ENCODE measurements at regions not wholly inside any gene's neighbourhood (a gene's known extent, or its start where the extent isn't known, plus 50 kb on each side); places are given as distances from the start of the nearest gene placed in this dataset.

DNA sequence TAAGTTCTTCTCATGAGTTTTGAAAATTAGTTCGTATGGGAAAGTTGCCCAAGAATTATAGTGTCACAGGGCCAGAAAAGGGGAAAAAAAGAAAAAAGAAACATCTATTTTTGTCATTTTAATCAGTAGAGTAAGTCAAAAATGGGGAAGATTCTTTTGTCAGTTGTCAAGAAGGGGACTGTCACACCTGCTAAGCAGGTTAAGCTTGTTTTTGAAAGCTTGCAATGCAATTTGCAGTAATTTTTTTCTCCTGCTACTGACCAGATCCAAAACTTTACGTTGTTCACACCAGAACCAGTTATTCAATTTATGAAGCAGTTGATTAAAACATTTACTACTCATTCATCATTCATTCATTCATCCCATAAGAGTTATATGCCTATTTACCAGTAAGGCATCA is 171.4 kb downstream of the SOX4 start:
- H3K36me3 ChIP-seq, result peaks cover 0 to 6% (median 0%) of the 10 kb centered on the region in 4 donors
- H3K4me1 ChIP-seq, result peaks cover 17 to 25% (median 24%) of the 10 kb centered on the region in 4 donors
- DNase-seq (ENCODE audit: extremely low spot score), result no peak
- H3K9me3 ChIP-seq, result no peaks in the 10 kb centered on the region
- H3K27me3 ChIP-seq, result no peaks in the 10 kb centered on the region
- WGBS, result 91% methylated on average over 2 of the region's 2 CpGs
- intact Hi-C loops (cut with DNase I), result no loop called here
- no peak overlapping the region for H3K27ac ChIP-seq (replicated peaks in 1 of 4)
- H3K4me3 ChIP-seq, result no peak overlapping the region
- TF ChIP-seq, protein P1, sequence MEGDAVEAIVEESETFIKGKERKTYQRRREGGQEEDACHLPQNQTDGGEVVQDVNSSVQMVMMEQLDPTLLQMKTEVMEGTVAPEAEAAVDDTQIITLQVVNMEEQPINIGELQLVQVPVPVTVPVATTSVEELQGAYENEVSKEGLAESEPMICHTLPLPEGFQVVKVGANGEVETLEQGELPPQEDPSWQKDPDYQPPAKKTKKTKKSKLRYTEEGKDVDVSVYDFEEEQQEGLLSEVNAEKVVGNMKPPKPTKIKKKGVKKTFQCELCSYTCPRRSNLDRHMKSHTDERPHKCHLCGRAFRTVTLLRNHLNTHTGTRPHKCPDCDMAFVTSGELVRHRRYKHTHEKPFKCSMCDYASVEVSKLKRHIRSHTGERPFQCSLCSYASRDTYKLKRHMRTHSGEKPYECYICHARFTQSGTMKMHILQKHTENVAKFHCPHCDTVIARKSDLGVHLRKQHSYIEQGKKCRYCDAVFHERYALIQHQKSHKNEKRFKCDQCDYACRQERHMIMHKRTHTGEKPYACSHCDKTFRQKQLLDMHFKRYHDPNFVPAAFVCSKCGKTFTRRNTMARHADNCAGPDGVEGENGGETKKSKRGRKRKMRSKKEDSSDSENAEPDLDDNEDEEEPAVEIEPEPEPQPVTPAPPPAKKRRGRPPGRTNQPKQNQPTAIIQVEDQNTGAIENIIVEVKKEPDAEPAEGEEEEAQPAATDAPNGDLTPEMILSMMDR (IDR thresholded peaks at IDR 0.05), result no peak
- TF ChIP-seq POLR2A (IDR thresholded peaks at IDR 0.05; ENCODE audit: low read depth), result no peak
- no peak for TF ChIP-seq POLR2AphosphoS5 (IDR thresholded peaks at IDR 0.05)
- no peak for TF ChIP-seq EP300 (IDR thresholded peaks at IDR 0.05)

GRCh38 chr6:21767891-21768648 is 174.5 kb downstream of the SOX4 start:
- H3K27ac ChIP-seq (replicated peaks in 1 of 4), result peak overlapping the region in 1 of 4 donors; percentile 28
- H3K36me3 ChIP-seq, result no peaks in the 10 kb centered on the region
- 41% methylated on average over 3 of the region's 3 CpGs for WGBS
- no peak overlapping the region for H3K4me3 ChIP-seq
- no peak for DNase-seq (ENCODE audit: extremely low spot score)
- H3K4me1 ChIP-seq, result peaks cover 24 to 54% (median 49%) of the 10 kb centered on the region in 4 donors
- no peak for TF ChIP-seq EP300 (IDR thresholded peaks at IDR 0.05)
- TF ChIP-seq POLR2A (IDR thresholded peaks at IDR 0.05; ENCODE audit: low read depth), result no peak
- TF ChIP-seq, protein P1 (IDR thresholded peaks at IDR 0.05), result no peak
- no peak for TF ChIP-seq POLR2AphosphoS5 (IDR thresholded peaks at IDR 0.05)
- no peaks in the 10 kb centered on the region for H3K9me3 ChIP-seq
- no peaks in the 10 kb centered on the region for H3K27me3 ChIP-seq
- intact Hi-C loops (cut with DNase I), result no loop called here

DNA sequence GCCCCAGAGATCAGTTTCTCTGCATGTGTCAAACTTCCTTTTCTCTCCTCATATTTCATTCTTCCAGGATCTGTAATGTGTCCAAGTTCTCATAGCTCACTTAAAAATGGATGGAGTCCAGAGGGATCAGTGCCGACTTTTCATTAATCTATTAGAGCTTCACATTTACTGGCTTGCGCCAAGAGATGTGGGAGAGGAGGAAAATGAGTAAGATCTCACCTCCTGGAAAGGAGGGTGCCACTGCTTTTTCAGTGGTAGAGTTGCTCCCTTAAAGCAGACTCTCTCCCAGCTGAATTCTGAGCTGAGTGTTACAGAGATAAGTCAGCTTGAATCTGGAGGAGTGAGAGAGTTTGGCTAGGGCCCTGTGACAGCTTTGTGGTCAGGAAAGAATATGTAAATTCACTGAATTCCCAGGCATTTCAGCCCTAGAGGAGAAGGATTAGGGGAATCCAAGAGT is 175.9 kb downstream of the SOX4 start:
- peak overlapping the region; percentile 53 to 71 (median 66) for H3K27ac ChIP-seq (replicated peaks in 1 of 4)
- 9% methylated on average over 2 of the region's 2 CpGs for WGBS

GRCh38 chr6:21769968-21770367 is 176.4 kb downstream of the SOX4 start:
- Histone ChIP-seq H3K9me3 (no peaks in the 10 kb centered on the region), H3K27ac (replicated peaks in 1 of 4) (peak overlapping the region; percentile 53 to 71 (median 66)), H3K4me3 (no peak overlapping the region), H3K27me3 (no peaks in the 10 kb centered on the region), H3K36me3 (no peaks in the 10 kb centered on the region), H3K4me1 (peaks cover 24 to 56% (median 52%) of the 10 kb centered on the region in 4 donors)
- intact Hi-C loops (cut with DNase I), result no loop called here
- no peak for DNase-seq (ENCODE audit: extremely low spot score)
- TF ChIP-seq, protein P1 (IDR thresholded peaks at IDR 0.05), result no peak
- TF ChIP-seq EP300 (IDR thresholded peaks at IDR 0.05) (no peak), POLR2A (IDR thresholded peaks at IDR 0.05; ENCODE audit: low read depth) (no peak), POLR2AphosphoS5 (IDR thresholded peaks at IDR 0.05) (no peak)

More for the DNA sequence above, 175.9 kb downstream of the SOX4 start:
- Histone ChIP-seq H3K9me3 (no peaks in the 10 kb centered on the region), H3K4me1 (peaks cover 24 to 56% (median 52%) of the 10 kb centered on the region in 4 donors), H3K4me3 (peak overlapping the region in 1 of 4 donors; percentile 2), H3K36me3 (no peaks in the 10 kb centered on the region), H3K27me3 (no peaks in the 10 kb centered on the region)
- DNase-seq (ENCODE audit: extremely low spot score), result no peak
- intact Hi-C loops (cut with DNase I), result no loop called here
- TF ChIP-seq, protein P1 (IDR thresholded peaks at IDR 0.05), result no peak
- TF ChIP-seq EP300 (IDR thresholded peaks at IDR 0.05) (no peak), POLR2A (IDR thresholded peaks at IDR 0.05; ENCODE audit: low read depth) (no peak)

All from esophagus muscularis mucosa (tissue), 4 donors.